PC-3 (cell line): ENCODE measurements at regions not wholly inside any gene's neighbourhood (a gene's known extent, or its start where the extent isn't known, plus 50 kb on each side); places are given as distances from the start of the nearest gene placed in this dataset.

Experiments used
- ATAC-seq: fragments of 200-7000 bp; cut with Tn5 transposase; 2 replicates; pipeline ENCODE4 v1.9.1; 2020; ENCODE audit warnings: mild to moderate bottlenecking, moderate library complexity
- BruUV-seq: library from RNA; stranded (reverse); fragments of 400-500 nt; replicated peaks from 2 replicates; lab custom pipeline; 2021; lab: Mats Ljungman, UMichigan
- CTCF ChIA-PET: fragments of 300-600 bp; sonication (Branson Sonifier 250); formaldehyde crosslinking; loops from one replicate; lab custom pipeline; 2022; ENCODE audit warnings: antibody characterized with exemption; lab: Charles Lee
- POLR2A ChIA-PET: fragments of 300-600 bp; sonication (Branson Sonifier 250); formaldehyde crosslinking; loops from one replicate; lab custom pipeline; 2022; ENCODE audit warnings: antibody characterized with exemption; ENCODE audit not compliant: unreplicated experiment; lab: Charles Lee
- DNase-seq: peaks from one replicate; pipeline ENCODE4 v3.0.0-alpha.2; 2015
- H2AFZ ChIP-seq: fragments of 300-600 bp; sonication (generic); 2 replicates; pipeline ENCODE4 v1.6.0; 2016; ENCODE audit warnings: antibody characterized with exemption, low read length
- H3F3A ChIP-seq: fragments of 300-600 bp; sonication (generic); one replicate; pipeline ENCODE4 v1.6.0; 2017; ENCODE audit warnings: antibody characterized with exemption, low read length, control low read depth, mild to moderate bottlenecking; ENCODE audit not compliant: unreplicated experiment
- H3K27ac ChIP-seq: fragments of 300-600 bp; sonication (generic); 2 replicates; pipeline ENCODE4 v1.5.1; 2016; ENCODE audit warnings: mild to moderate bottlenecking, low read length
- H3K27me3 ChIP-seq: fragments of 300-600 bp; sonication (generic); 2 replicates; pipeline ENCODE4 v1.6.1; 2016; ENCODE audit warnings: low read length, mixed read lengths
- H3K36me3 ChIP-seq: fragments of 300-600 bp; sonication (generic); 2 replicates; pipeline ENCODE4 v1.6.1; 2016; ENCODE audit warnings: low read depth, mixed run types, low read length, mixed read lengths
- H3K4me1 ChIP-seq: fragments of 300-600 bp; sonication (generic); 2 replicates; pipeline ENCODE4 v1.5.1; 2016; ENCODE audit warnings: low read length; ENCODE audit not compliant: insufficient read depth
- H3K4me2 ChIP-seq: fragments of 300-600 bp; sonication (generic); 2 replicates; pipeline ENCODE4 v1.6.0; 2016; ENCODE audit warnings: low read length
- H3K4me3 ChIP-seq: fragments of 300-600 bp; sonication (generic); 2 replicates; pipeline ENCODE4 v1.5.1; 2016; ENCODE audit warnings: mild to moderate bottlenecking, low read length, mixed read lengths
- H3K79me2 ChIP-seq: fragments of 300-600 bp; sonication (generic); 2 replicates; pipeline ENCODE4 v1.6.1; 2017; ENCODE audit warnings: low read length, mixed read lengths
- H3K9ac ChIP-seq: fragments of 300-600 bp; sonication (generic); 2 replicates; pipeline ENCODE4 v1.6.0; 2016; ENCODE audit warnings: mild to moderate bottlenecking, low read length
- H3K9me2 ChIP-seq: fragments of 300-600 bp; sonication (generic); replicated peaks from 2 replicates; pipeline ENCODE4 v1.6.1; 2016; ENCODE audit warnings: mixed run types, low read length, mixed read lengths
- H3K9me3 ChIP-seq: fragments of 300-600 bp; sonication (generic); 2 replicates; pipeline ENCODE4 v1.6.1; 2016; ENCODE audit warnings: low read length, mixed read lengths
- H4K20me1 ChIP-seq: fragments of 300-600 bp; sonication (generic); 2 replicates; pipeline ENCODE4 v1.6.1; 2016; ENCODE audit warnings: low read length, mixed read lengths
- EZH2 ChIP-seq: fragments of 300-600 bp; sonication (generic); IDR thresholded peaks from one replicate; pipeline ENCODE4 v1.6.1; 2017; ENCODE audit warnings: antibody characterized with exemption, mild to moderate bottlenecking, low read length; ENCODE audit not compliant: unreplicated experiment
- EZH2phosphoT487 ChIP-seq: fragments of 300-600 bp; sonication (generic); IDR thresholded peaks from 2 replicates; pipeline ENCODE4 v1.6.1; 2018; ENCODE audit warnings: mild to moderate bottlenecking, antibody characterized with exemption, low read length, borderline replicate concordance
- intact Hi-C: fragments of 100-400 bp; cut with micrococcal nuclease; formaldehyde crosslinking; loops from 2 replicates; pipeline ENCODE4 v1.9.0; 2023
- TF ChIP-seq, protein P1 (sequence below): fragments of 300-600 bp; sonication (generic); conservative IDR thresholded peaks from 2 replicates; pipeline ENCODE4 v1.5.1; 2017; ENCODE audit warnings: antibody characterized with exemption, low read depth, mild to moderate bottlenecking, low read length

DNA sequence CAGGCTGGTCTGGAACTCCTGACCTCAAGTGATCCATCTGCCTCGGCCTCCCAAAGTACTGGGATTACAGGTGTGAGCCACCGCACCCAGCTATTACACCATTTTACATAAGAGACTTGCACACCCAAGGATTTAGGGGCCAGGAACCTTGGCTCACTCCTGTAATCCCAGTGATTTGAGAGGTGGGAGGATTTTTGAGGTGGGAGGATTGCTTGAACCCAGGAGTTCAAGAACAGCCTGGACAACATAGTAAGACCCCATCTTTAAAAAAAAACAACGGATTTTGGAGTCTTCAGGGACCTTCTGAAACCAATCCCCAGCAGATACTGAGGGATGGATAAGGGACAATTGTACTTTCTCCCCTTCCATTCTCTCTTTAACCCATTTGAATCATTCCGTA is 55.3 kb upstream of the PIM1 start:
- BruUV-seq: no TSS peak
- Histone ChIP-seq H3K27me3 (no peaks in the 10 kb centered on the region), H3K4me1 (0 out of 2 replicates have a peak, but pooled peaks cover 3% of the 10 kb centered on the region), H3F3A (no peaks in the 10 kb centered on the region), H3K4me3 (no peak overlapping the region), H3K36me3 (no peaks in the 10 kb centered on the region), H3K27ac (no peak overlapping the region), H2AFZ (no peak overlapping the region), H3K9me2 (no peaks in the 10 kb centered on the region), H3K4me2 (no peak overlapping the region), H4K20me1 (no peaks in the 10 kb centered on the region), H3K9me3 (no peaks in the 10 kb centered on the region), H3K79me2 (no peaks in the 10 kb centered on the region), H3K9ac (no peak overlapping the region)
- TF ChIP-seq EZH2phosphoT487 (no peak), EZH2 (no peak)
- TF ChIP-seq, protein P1, sequence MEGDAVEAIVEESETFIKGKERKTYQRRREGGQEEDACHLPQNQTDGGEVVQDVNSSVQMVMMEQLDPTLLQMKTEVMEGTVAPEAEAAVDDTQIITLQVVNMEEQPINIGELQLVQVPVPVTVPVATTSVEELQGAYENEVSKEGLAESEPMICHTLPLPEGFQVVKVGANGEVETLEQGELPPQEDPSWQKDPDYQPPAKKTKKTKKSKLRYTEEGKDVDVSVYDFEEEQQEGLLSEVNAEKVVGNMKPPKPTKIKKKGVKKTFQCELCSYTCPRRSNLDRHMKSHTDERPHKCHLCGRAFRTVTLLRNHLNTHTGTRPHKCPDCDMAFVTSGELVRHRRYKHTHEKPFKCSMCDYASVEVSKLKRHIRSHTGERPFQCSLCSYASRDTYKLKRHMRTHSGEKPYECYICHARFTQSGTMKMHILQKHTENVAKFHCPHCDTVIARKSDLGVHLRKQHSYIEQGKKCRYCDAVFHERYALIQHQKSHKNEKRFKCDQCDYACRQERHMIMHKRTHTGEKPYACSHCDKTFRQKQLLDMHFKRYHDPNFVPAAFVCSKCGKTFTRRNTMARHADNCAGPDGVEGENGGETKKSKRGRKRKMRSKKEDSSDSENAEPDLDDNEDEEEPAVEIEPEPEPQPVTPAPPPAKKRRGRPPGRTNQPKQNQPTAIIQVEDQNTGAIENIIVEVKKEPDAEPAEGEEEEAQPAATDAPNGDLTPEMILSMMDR: no peak
- intact Hi-C loops: no loop called here
- POLR2A ChIA-PET: interaction anchor here (0.6 kb wide), 1 partner anchor 606 kb away, joined by 5 read pairs; no protein-coding TSS in a partner anchor
- no peak for DNase-seq
- ATAC-seq: no peak
- CTCF ChIA-PET: no interaction called here

DNA sequence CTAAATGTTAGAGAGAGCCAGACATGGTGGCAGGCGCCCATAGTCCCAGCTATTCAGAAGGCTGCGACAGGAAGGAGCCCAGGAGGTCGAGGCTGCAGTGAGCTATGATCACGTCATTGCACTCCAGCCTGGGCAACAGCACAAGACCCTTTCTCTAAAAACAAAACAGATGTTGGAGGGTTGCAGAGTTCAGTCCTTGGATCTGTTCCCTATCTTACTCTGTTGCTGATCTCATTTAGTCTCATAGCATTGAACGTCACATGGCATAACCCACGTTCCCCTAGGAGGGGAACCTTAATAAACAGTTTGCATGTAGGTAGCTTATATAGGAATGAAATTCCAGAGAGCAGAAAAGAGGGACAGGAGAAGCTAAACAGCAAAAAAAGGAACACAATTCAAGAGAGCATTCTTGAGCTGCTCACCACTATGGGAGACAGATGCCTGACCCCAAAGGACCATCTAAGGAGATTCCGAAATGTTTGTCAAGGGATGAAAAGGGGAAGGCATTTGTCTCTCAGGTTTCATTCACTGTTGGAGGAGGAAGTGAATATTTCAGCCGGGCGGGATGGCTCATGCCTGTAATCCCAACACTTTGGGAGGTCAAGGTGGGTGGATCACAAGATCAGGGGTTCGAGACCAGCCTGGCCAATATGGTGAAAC is 54.6 kb upstream of the PIM1 start:
- H3K27me3 ChIP-seq: no peaks in the 10 kb centered on the region
- no peaks in the 10 kb centered on the region for H4K20me1 ChIP-seq
- POLR2A ChIA-PET: interaction anchor here (0.6 kb wide), 1 partner anchor 1389 kb away, joined by 4 read pairs; no protein-coding TSS in a partner anchor
- intact Hi-C loops: no loop called here
- H3K9me3 ChIP-seq: no peaks in the 10 kb centered on the region
- no TSS peak for BruUV-seq
- ATAC-seq: no peak
- H3K9ac ChIP-seq: no peak overlapping the region
- H3K4me3 ChIP-seq: no peak overlapping the region
- no peaks in the 10 kb centered on the region for H3K36me3 ChIP-seq
- H2AFZ ChIP-seq: no peak overlapping the region
- TF ChIP-seq EZH2phosphoT487 (no peak), EZH2 (no peak)
- TF ChIP-seq, protein P1: no peak
- no peaks in the 10 kb centered on the region for H3K4me1 ChIP-seq
- DNase-seq: no peak
- CTCF ChIA-PET: no interaction called here
- H3K79me2 ChIP-seq: no peaks in the 10 kb centered on the region
- H3F3A ChIP-seq: no peaks in the 10 kb centered on the region
- H3K27ac ChIP-seq: no peak overlapping the region
- H3K4me2 ChIP-seq: no peak overlapping the region
- no peaks in the 10 kb centered on the region for H3K9me2 ChIP-seq

DNA sequence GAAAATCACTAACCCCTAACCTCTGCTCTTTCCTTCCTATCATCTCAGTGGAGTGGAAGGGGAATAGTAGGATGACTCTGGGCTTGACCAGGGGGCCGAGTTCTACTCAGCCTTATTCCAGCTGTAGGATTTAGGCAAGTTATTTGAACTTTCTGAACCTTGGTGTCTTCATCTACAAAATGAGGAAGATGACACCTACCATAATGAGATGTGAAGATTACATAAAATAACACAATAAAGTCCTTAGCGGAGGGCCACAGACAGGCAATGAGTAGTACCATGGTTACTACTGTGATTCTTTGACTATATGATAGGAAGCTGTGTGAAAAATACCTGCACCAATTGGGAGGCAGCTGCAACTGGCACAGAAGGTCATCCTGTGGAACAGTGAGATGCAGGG is 53.6 kb upstream of the PIM1 start:
- Histone ChIP-seq H3K9me2 (no peaks in the 10 kb centered on the region), H3K27ac (no peak overlapping the region), H3F3A (no peaks in the 10 kb centered on the region), H3K9ac (no peak overlapping the region), H3K4me3 (no peak overlapping the region), H3K79me2 (no peaks in the 10 kb centered on the region), H3K27me3 (no peaks in the 10 kb centered on the region), H3K4me2 (no peak overlapping the region), H3K36me3 (no peaks in the 10 kb centered on the region), H4K20me1 (no peaks in the 10 kb centered on the region), H3K9me3 (no peaks in the 10 kb centered on the region), H2AFZ (no peak overlapping the region), H3K4me1 (no peaks in the 10 kb centered on the region)
- no TSS peak for BruUV-seq
- no peak for TF ChIP-seq EZH2
- TF ChIP-seq EZH2phosphoT487: no peak
- TF ChIP-seq, protein P1: no peak
- ChIA-PET CTCF (no interaction called here), POLR2A (no interaction called here)
- DNase-seq (no peak), ATAC-seq (no peak)
- intact Hi-C loops: no loop called here
